ENCODE measurements at regions not wholly inside any gene's neighbourhood (a gene's known extent, or its start where the extent isn't known, plus 50 kb on each side); places are given as distances from the start of the nearest gene placed in this dataset.
"Not testable (repeated sequence)": the region's sequence is repeated elsewhere in the genome, so short reads cannot be mapped to it uniquely, and the experiment has no call there.

DNA sequence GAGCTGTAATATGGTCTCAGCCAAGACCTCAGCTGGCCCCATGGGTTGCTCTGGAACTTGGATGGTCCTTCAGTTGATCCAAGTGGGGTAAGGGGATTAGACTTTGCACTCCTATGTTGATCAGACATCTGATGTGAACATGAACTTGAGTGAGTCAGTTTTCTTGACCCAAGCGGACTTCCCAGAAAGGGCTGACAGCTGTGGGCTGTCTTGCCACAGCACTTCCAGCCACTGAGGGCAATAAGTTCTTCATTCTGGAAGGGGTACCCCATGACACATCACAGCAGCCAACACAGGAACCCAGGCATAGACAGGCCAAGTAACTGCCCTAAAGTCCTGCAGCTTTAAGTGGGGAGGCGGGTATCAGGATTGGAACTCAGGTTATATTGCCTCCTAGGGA lies 93.9 kb upstream of the USP24 start:
- Mint-ChIP-seq H3K27me3 (peaks cover 2% of the 10 kb centered on the region), H3K4me3 (no peak overlapping the region), H3K36me3 (no peaks in the 10 kb centered on the region), H3K4me1 (ENCODE audit: low read depth) (no peaks in the 10 kb centered on the region), H3K9me3 (ENCODE audit: low read depth) (no peaks in the 10 kb centered on the region), H3K27ac (no peak overlapping the region)

GRCh38 chr1:55305735-55306134 lies 90.6 kb upstream of the USP24 start:
- H3K27me3 Mint-ChIP-seq: peaks cover 2% of the 10 kb centered on the region
- H3K27ac Mint-ChIP-seq: no peak overlapping the region
- no peaks in the 10 kb centered on the region for H3K9me3 Mint-ChIP-seq (ENCODE audit: low read depth)
- H3K36me3 Mint-ChIP-seq: no peaks in the 10 kb centered on the region
- no peak overlapping the region for H3K4me3 Mint-ChIP-seq
- no peaks in the 10 kb centered on the region for H3K4me1 Mint-ChIP-seq (ENCODE audit: low read depth)

- Mint-ChIP-seq H3K27me3 (peaks cover 2% of the 10 kb centered on the region), H3K36me3 (no peaks in the 10 kb centered on the region), H3K27ac (no peak overlapping the region), H3K4me1 (ENCODE audit: low read depth) (no peaks in the 10 kb centered on the region), H3K9me3 (ENCODE audit: low read depth) (no peaks in the 10 kb centered on the region), H3K4me3 (no peak overlapping the region)
Observed at GRCh38 chr1:55304229-55304740, 89.1 kb upstream of the USP24 start.

DNA sequence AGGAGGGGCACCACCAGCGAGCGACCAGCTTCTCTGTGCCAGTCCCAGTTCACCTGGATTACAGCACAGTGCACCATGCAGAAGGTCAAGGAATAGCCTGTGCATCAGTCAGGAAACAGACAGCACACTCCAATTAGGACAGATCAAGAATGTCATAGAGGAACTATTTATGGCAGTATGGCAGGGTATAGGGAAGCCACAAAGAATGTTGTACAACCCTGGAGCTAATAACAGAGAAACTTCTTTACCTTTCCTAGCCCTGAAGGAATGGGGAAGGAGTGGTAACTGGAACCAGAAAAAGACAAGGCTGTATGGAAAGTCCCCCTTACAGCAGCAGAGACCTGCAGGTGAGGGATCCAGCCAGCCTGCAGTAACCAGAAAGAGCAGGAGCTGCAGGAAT lies 87.8 kb upstream of the USP24 start:
- Mint-ChIP-seq H3K36me3 (no peaks in the 10 kb centered on the region), H3K27me3 (no peaks in the 10 kb centered on the region), H3K4me1 (ENCODE audit: low read depth) (no peaks in the 10 kb centered on the region), H3K4me3 (no peak overlapping the region), H3K9me3 (ENCODE audit: low read depth) (no peaks in the 10 kb centered on the region), H3K27ac (no peak overlapping the region)

- Mint-ChIP-seq H3K4me3 (no peak overlapping the region), H3K4me1 (ENCODE audit: low read depth) (no peaks in the 10 kb centered on the region), H3K27ac (no peak overlapping the region), H3K9me3 (ENCODE audit: low read depth) (no peaks in the 10 kb centered on the region), H3K36me3 (no peaks in the 10 kb centered on the region), H3K27me3 (no peaks in the 10 kb centered on the region)
Observed at GRCh38 chr1:55301912-55302311, 86.7 kb upstream of the USP24 start.

DNA sequence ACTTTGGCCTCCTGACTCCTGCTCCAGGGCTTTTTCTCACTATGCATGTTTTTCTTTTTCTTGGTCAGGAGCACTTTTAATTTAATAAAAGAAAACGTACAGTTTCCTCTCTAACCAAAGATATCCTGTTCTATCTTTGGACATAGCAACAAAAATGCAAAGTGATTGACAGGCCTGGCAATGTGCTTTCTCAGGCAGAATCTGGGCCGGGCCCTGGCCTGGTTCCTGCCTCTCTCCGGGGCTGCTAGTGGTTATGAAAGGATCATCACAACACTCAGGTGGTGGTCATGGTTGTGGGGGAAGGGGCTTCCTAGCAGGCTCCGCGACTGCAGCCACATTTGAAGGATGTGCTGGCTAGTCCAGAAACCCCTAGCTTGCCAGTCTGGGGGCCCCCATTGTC lies 85.8 kb upstream of the USP24 start:
- Mint-ChIP-seq H3K9me3 (ENCODE audit: low read depth) (no peaks in the 10 kb centered on the region), H3K4me1 (ENCODE audit: low read depth) (no peaks in the 10 kb centered on the region), H3K36me3 (no peaks in the 10 kb centered on the region), H3K4me3 (no peak overlapping the region), H3K27ac (no peak overlapping the region), H3K27me3 (no peaks in the 10 kb centered on the region)

GRCh38 chr1:55298167-55298894 lies 83.2 kb upstream of the USP24 start:
- H3K4me1 Mint-ChIP-seq (ENCODE audit: low read depth): no peaks in the 10 kb centered on the region
- no peaks in the 10 kb centered on the region for H3K9me3 Mint-ChIP-seq (ENCODE audit: low read depth)
- H3K36me3 Mint-ChIP-seq: no peaks in the 10 kb centered on the region
- H3K27me3 Mint-ChIP-seq: peaks cover 1% of the 10 kb centered on the region
- H3K27ac Mint-ChIP-seq: no peak overlapping the region
- H3K4me3 Mint-ChIP-seq: no peak overlapping the region

- H3K4me1 Mint-ChIP-seq (ENCODE audit: low read depth); H3K27ac Mint-ChIP-seq; H3K36me3 Mint-ChIP-seq; H3K27me3 Mint-ChIP-seq; H3K4me3 Mint-ChIP-seq; H3K9me3 Mint-ChIP-seq (ENCODE audit: low read depth): not testable (repeated sequence)
Observed at GRCh38 chr1:55296247-55296646, 81.1 kb upstream of the USP24 start.

GRCh38 chr1:55289614-55290013 lies 74.5 kb upstream of the USP24 start:
- Mint-ChIP-seq H3K36me3 (no peaks in the 10 kb centered on the region), H3K27me3 (peaks cover 1% of the 10 kb centered on the region), H3K4me3 (no peak overlapping the region), H3K4me1 (ENCODE audit: low read depth) (peaks cover 16% of the 10 kb centered on the region), H3K27ac (no peak overlapping the region), H3K9me3 (ENCODE audit: low read depth) (no peaks in the 10 kb centered on the region)

GRCh38 chr1:55289042-55289441 lies 73.9 kb upstream of the USP24 start:
- Mint-ChIP-seq H3K36me3 (no peaks in the 10 kb centered on the region), H3K27me3 (peaks cover under 1% of the 10 kb centered on the region), H3K27ac (no peak overlapping the region), H3K9me3 (ENCODE audit: low read depth) (no peaks in the 10 kb centered on the region), H3K4me1 (ENCODE audit: low read depth) (peaks cover 16% of the 10 kb centered on the region), H3K4me3 (no peak overlapping the region)

GRCh38 chr1:55288245-55288644 lies 73.1 kb upstream of the USP24 start:
- no peak overlapping the region for H3K27ac Mint-ChIP-seq
- H3K36me3 Mint-ChIP-seq: no peaks in the 10 kb centered on the region
- no peaks in the 10 kb centered on the region for H3K27me3 Mint-ChIP-seq
- no peaks in the 10 kb centered on the region for H3K9me3 Mint-ChIP-seq (ENCODE audit: low read depth)
- no peak overlapping the region for H3K4me3 Mint-ChIP-seq
- peaks cover 16% of the 10 kb centered on the region for H3K4me1 Mint-ChIP-seq (ENCODE audit: low read depth)

- H3K4me3 Mint-ChIP-seq: no peak overlapping the region
- no peaks in the 10 kb centered on the region for H3K36me3 Mint-ChIP-seq
- H3K9me3 Mint-ChIP-seq (ENCODE audit: low read depth): no peaks in the 10 kb centered on the region
- H3K27me3 Mint-ChIP-seq: no peaks in the 10 kb centered on the region
- H3K27ac Mint-ChIP-seq: no peak overlapping the region
- peaks cover 16% of the 10 kb centered on the region for H3K4me1 Mint-ChIP-seq (ENCODE audit: low read depth)
Observed at GRCh38 chr1:55287723-55288122, 72.6 kb upstream of the USP24 start.

- Mint-ChIP-seq H3K36me3 (no peaks in the 10 kb centered on the region), H3K4me3 (peak overlapping the region; percentile 4), H3K27me3 (no peaks in the 10 kb centered on the region), H3K4me1 (ENCODE audit: low read depth) (peaks cover 16% of the 10 kb centered on the region), H3K9me3 (ENCODE audit: low read depth) (no peaks in the 10 kb centered on the region), H3K27ac (peak overlapping the region; percentile 75)
Observed at GRCh38 chr1:55286856-55287602, 71.9 kb upstream of the USP24 start.

DNA sequence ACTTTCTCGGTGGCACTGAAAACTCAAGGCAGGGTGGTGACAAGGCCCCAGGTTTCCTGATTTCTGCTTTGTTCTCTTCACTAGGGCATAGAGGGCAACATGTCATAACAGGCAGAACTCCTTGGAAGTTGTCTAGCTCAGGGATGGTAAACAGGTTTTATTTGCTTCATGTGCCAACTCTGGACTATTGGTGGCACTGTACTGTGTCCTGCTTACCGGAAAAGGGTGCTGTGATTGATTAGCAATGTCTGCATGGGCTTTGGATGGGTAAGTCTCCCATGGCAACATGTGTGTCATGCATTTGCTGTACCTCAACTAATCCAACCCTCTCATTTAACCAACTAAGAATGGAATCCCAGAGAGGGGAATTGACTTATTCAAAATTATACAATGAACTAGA lies 70.7 kb upstream of the USP24 start:
- no peaks in the 10 kb centered on the region for H3K36me3 Mint-ChIP-seq
- no peaks in the 10 kb centered on the region for H3K9me3 Mint-ChIP-seq (ENCODE audit: low read depth)
- peaks cover 16% of the 10 kb centered on the region for H3K4me1 Mint-ChIP-seq (ENCODE audit: low read depth)
- no peak overlapping the region for H3K4me3 Mint-ChIP-seq
- no peak overlapping the region for H3K27ac Mint-ChIP-seq
- H3K27me3 Mint-ChIP-seq: no peaks in the 10 kb centered on the region

GRCh38 chr1:55284856-55285255 lies 69.7 kb upstream of the USP24 start:
- H3K4me3 Mint-ChIP-seq: no peak overlapping the region
- H3K27me3 Mint-ChIP-seq: no peaks in the 10 kb centered on the region
- H3K27ac Mint-ChIP-seq: no peak overlapping the region
- peaks cover 16% of the 10 kb centered on the region for H3K4me1 Mint-ChIP-seq (ENCODE audit: low read depth)
- H3K9me3 Mint-ChIP-seq (ENCODE audit: low read depth): no peaks in the 10 kb centered on the region
- H3K36me3 Mint-ChIP-seq: no peaks in the 10 kb centered on the region

All from activated naive CD8-positive, alpha-beta T cell (primary cell).